Loucy (cell line): ENCODE measurements at regions not wholly inside any gene's neighbourhood (a gene's known extent, or its start where the extent isn't known, plus 50 kb on each side); places are given as distances from the start of the nearest gene placed in this dataset.
"Not testable (repeated sequence)": the region's sequence is repeated elsewhere in the genome, so short reads cannot be mapped to it uniquely, and the experiment has no call there.

Source experiments
- CTCF ChIP-seq: fragments of 200-600 bp; sonication (generic); conservative IDR thresholded peaks from 2 replicates; pipeline ENCODE4 v1.5.1; 2014; ENCODE audit warnings: mild to moderate bottlenecking, antibody characterized with exemption, low read length
- EZH2phosphoT487 ChIP-seq: fragments of 200-600 bp; IDR thresholded peaks from 2 replicates; pipeline ENCODE4 v1.6.1; 2018; ENCODE audit warnings: antibody characterized with exemption, mild to moderate bottlenecking, moderate library complexity, borderline replicate concordance

- TF ChIP-seq CTCF, EZH2phosphoT487: not testable (repeated sequence)
Measured at GRCh38 chr6:51159260-51159659, 340.6 kb downstream of the TFAP2B start.
